Fibroblast of lung (primary cell): ENCODE measurements at regions not wholly inside any gene's neighbourhood (a gene's known extent, or its start where the extent isn't known, plus 50 kb on each side); places are given as distances from the start of the nearest gene placed in this dataset.
"Not testable (repeated sequence)": the region's sequence is repeated elsewhere in the genome, so short reads cannot be mapped to it uniquely, and the experiment has no call there.

ENCODE experiments used
- DNase-seq, 2 donors: peaks; one replicate each; pipeline versions ENCODE4 v3.0.0 to v3.0.0-alpha.2; 2010; ENCODE audit warnings: low read depth in 2 of 2
- H2AFZ ChIP-seq: 2 replicates; pipeline ENCODE4 v1.5.1; 2012; ENCODE audit warnings: low read length, control low read depth, inconsistent platforms
- H3K27ac ChIP-seq: 2 replicates; pipeline ENCODE4 v1.5.1; 2011; ENCODE audit warnings: low read length, control low read depth; ENCODE audit not compliant: insufficient read depth
- H3K27me3 ChIP-seq: 2 replicates; pipeline ENCODE4 v1.5.1; 2011; ENCODE audit warnings: mild to moderate bottlenecking, low read length; ENCODE audit not compliant: control insufficient read depth, insufficient read depth
- H3K36me3 ChIP-seq: 2 replicates; pipeline ENCODE4 v1.5.1; 2011; ENCODE audit warnings: low read length; ENCODE audit not compliant: control insufficient read depth, insufficient read depth
- H3K4me1 ChIP-seq: 2 replicates; pipeline ENCODE4 v1.5.1; 2011; ENCODE audit warnings: low read length; ENCODE audit not compliant: control insufficient read depth, insufficient read depth; ENCODE audit errors: extremely low read depth
- H3K4me2 ChIP-seq: 2 replicates; pipeline ENCODE4 v1.5.1; 2011; ENCODE audit warnings: low read length, control low read depth; ENCODE audit not compliant: insufficient read depth; ENCODE audit errors: extremely low read depth
- H3K4me3 ChIP-seq, 4 experiments: fragments of 200-600 bp in 1 of 4; sonication (generic) in 1 of 4; replicated peaks in 1 of 4; 2 replicates each; pipeline ENCODE4 v1.5.1; 2011 to 2016; ENCODE audit warnings: low read length in 4 of 4, low read depth in 3 of 4, mild to moderate bottlenecking in 3 of 4, control low read depth in 2 of 4, inconsistent platforms in 1 of 4, mixed read lengths in 1 of 4; ENCODE audit not compliant: insufficient read depth in 1 of 4; ENCODE audit errors: control extremely low read depth in 1 of 4
- H3K79me2 ChIP-seq: 2 replicates; pipeline ENCODE4 v1.5.1; 2012; ENCODE audit warnings: mild to moderate bottlenecking, low read length, inconsistent platforms; ENCODE audit not compliant: control insufficient read depth, insufficient read depth
- H3K9ac ChIP-seq: 2 replicates; pipeline ENCODE4 v1.5.1; 2011; ENCODE audit warnings: mild to moderate bottlenecking, low read length, control low read depth; ENCODE audit not compliant: insufficient read depth
- H3K9me3 ChIP-seq: 2 replicates; pipeline ENCODE4 v1.5.1; 2012; ENCODE audit warnings: low read depth, low read length; ENCODE audit not compliant: control insufficient read depth, insufficient read depth
- H4K20me1 ChIP-seq: 2 replicates; pipeline ENCODE4 v1.5.1; 2011; ENCODE audit warnings: low read length; ENCODE audit not compliant: control insufficient read depth, insufficient read depth; ENCODE audit errors: extremely low read depth
- EZH2 ChIP-seq: IDR thresholded peaks from 2 replicates; pipeline ENCODE4 v1.5.1; 2012; ENCODE audit warnings: low read length, control low read depth, mild to moderate bottlenecking; ENCODE audit errors: missing control alignments
- TF ChIP-seq, protein P1 (sequence below), 2 donors: IDR thresholded peaks in 1 of 2; conservative IDR thresholded peaks in 1 of 2; 1 replicate in 1 of 2; 2 replicates in 1 of 2; pipeline ENCODE4 v1.5.1; 2011 to 2012; ENCODE audit warnings: low read length in 2 of 2, control low read depth in 1 of 2, inconsistent platforms in 1 of 2, low read depth in 1 of 2, mild to moderate bottlenecking in 1 of 2

DNA sequence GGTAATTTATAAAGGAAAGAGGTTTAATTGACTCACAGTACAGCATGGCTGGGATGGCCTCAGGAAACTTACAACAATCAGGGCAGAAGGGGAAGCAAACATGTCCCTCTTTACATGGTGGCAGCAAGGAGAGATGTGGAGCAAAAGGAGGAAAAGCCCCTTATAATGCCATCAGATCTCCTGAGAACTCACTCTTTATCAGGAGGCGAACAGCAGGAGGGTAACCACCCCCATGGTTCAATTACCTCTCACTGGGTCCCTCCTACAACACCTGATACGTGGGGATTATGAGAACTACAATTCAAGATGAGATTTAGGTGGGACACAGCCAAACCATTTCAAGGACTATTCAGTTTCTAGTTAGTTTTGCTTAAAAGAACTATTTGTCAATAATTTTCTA is 453.3 kb downstream of the C12orf50 start:
- no peak overlapping the region for H3K4me2 ChIP-seq
- H3K4me1 ChIP-seq, result no peaks in the 10 kb centered on the region
- H3K79me2 ChIP-seq, result no peaks in the 10 kb centered on the region
- no peaks in the 10 kb centered on the region for H3K27me3 ChIP-seq
- no peak overlapping the region for H3K27ac ChIP-seq
- H4K20me1 ChIP-seq, result no peaks in the 10 kb centered on the region
- DNase-seq, result no peak
- H3K4me3 ChIP-seq, result no peak overlapping the region
- TF ChIP-seq EZH2, result no peak
- TF ChIP-seq, protein P1, sequence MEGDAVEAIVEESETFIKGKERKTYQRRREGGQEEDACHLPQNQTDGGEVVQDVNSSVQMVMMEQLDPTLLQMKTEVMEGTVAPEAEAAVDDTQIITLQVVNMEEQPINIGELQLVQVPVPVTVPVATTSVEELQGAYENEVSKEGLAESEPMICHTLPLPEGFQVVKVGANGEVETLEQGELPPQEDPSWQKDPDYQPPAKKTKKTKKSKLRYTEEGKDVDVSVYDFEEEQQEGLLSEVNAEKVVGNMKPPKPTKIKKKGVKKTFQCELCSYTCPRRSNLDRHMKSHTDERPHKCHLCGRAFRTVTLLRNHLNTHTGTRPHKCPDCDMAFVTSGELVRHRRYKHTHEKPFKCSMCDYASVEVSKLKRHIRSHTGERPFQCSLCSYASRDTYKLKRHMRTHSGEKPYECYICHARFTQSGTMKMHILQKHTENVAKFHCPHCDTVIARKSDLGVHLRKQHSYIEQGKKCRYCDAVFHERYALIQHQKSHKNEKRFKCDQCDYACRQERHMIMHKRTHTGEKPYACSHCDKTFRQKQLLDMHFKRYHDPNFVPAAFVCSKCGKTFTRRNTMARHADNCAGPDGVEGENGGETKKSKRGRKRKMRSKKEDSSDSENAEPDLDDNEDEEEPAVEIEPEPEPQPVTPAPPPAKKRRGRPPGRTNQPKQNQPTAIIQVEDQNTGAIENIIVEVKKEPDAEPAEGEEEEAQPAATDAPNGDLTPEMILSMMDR (conservative IDR thresholded peaks at IDR 0.05 in 1 of 2, IDR thresholded peaks at IDR 0.05 in 1 of 2; ENCODE audit: low read depth in 1 of 2, low read length in 2 of 2), result no peak
- H3K9me3 ChIP-seq, result no peaks in the 10 kb centered on the region
- H2AFZ ChIP-seq, result no peak overlapping the region
- no peaks in the 10 kb centered on the region for H3K36me3 ChIP-seq
- H3K9ac ChIP-seq, result no peak overlapping the region

DNA sequence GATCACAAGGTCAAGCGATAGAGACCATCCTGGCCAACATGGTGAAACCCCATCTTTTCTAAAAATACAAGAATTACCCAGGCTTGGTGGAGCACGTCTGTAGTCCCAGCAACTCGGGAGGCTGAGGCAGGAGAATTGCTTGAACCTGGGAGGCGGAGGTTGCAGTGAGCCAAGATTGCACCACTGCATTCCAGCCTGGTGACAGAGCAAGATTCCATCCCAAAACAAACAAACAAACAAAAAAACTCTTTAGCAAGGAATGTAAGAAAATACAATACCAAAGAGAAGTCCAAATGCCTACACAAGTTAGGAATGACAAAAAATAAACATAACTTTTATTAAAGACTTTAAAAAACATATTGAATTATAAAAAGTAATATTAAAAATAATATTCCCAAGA is 462.3 kb downstream of the C12orf50 start:
- not testable (repeated sequence) for DNase-seq, H3K4me1 ChIP-seq, H3K27ac ChIP-seq, H3K36me3 ChIP-seq, H3K27me3 ChIP-seq, H3K4me3 ChIP-seq, H3K79me2 ChIP-seq, H3K9ac ChIP-seq, H4K20me1 ChIP-seq, H3K4me2 ChIP-seq, H2AFZ ChIP-seq, H3K9me3 ChIP-seq

DNA sequence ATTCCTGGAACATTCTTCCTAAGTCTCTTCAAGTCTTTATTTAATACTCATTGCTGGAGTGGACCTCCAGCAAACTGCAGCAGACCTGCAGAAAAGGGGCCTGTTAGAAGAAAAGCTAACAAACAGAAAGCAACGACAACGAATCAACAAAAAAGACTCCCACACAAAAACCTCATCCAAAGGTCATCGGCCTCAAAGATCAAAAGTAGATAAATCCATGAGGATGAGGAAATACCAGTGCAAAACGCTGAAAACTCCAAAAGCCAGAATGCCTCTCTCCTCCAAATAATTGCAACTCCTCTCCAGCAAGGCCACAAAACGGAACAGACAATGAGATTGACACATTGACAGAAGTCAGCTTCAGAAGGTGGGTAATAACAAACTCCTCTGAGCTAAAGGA is 472.2 kb downstream of the C12orf50 start:
- H3K4me2 ChIP-seq, result no peak overlapping the region
- no peak overlapping the region for H3K27ac ChIP-seq
- H3K4me3 ChIP-seq, result no peak overlapping the region
- TF ChIP-seq, protein P1 (conservative IDR thresholded peaks at IDR 0.05 in 1 of 2, IDR thresholded peaks at IDR 0.05 in 1 of 2; ENCODE audit: low read depth in 1 of 2, low read length in 2 of 2), result no peak
- no peak for TF ChIP-seq EZH2
- no peaks in the 10 kb centered on the region for H3K9me3 ChIP-seq
- H3K36me3 ChIP-seq, result no peaks in the 10 kb centered on the region
- no peaks in the 10 kb centered on the region for H4K20me1 ChIP-seq
- no peaks in the 10 kb centered on the region for H3K79me2 ChIP-seq
- H3K9ac ChIP-seq, result no peak overlapping the region
- H3K4me1 ChIP-seq, result no peaks in the 10 kb centered on the region
- no peaks in the 10 kb centered on the region for H3K27me3 ChIP-seq
- H2AFZ ChIP-seq, result no peak overlapping the region
- no peak for DNase-seq

DNA sequence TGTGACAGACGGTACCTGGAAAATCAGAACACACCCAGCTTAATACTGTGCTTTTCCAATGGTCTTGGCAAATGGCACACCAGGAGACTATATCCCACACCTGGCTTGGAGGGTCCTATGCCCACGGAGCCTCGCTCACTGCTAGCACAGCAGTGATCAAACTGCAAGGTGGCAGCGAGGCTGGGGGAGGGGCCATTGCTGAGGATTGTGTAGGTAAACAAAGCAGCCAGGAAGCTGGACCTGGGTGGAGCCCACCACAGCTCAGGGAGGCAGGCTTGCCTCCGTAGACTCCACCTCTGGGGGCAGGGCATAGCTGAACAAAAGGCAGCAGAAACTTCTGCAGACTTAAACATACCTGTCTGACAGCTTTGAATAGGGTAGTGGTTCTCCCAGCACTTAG is 498.0 kb downstream of the C12orf50 start:
- H3K9ac ChIP-seq, H2AFZ ChIP-seq, H3K36me3 ChIP-seq, H4K20me1 ChIP-seq, H3K4me1 ChIP-seq, H3K4me3 ChIP-seq, H3K27ac ChIP-seq, H3K79me2 ChIP-seq, H3K9me3 ChIP-seq, H3K27me3 ChIP-seq, H3K4me2 ChIP-seq, DNase-seq: not testable (repeated sequence)
